Omental fat pad (tissue), 3 donors: ENCODE measurements at regions not wholly inside any gene's neighbourhood (a gene's known extent, or its start where the extent isn't known, plus 50 kb on each side); places are given as distances from the start of the nearest gene placed in this dataset.

ENCODE experiments used
- ATAC-seq: fragments of 150-250 bp; one replicate; pipeline ENCODE4 v1.9.1; 2016; ENCODE audit warnings: mild to moderate bottlenecking, moderate library complexity; ENCODE audit not compliant: low FRiP score
- DNase-seq: peaks from one replicate; pipeline ENCODE4 v3.0.0-alpha.2; 2019; ENCODE audit warnings: low spot score
- CTCF ChIP-seq, 3 donors: fragments of 450-650 bp; IDR thresholded peaks; one replicate each; pipeline ENCODE4 v1.5.1; 2016 to 2017; ENCODE audit warnings: antibody characterized with exemption in 3 of 3, mild to moderate bottlenecking in 3 of 3, moderate library complexity in 2 of 3

- DNase-seq (no peak), ATAC-seq (no peak)
- no peak for TF ChIP-seq CTCF (IDR thresholded peaks at IDR 0.05)
These were observed 487.6 kb upstream of the MGMT start for GRCh38 chr10:128979405-128979804.

GRCh38 chr10:128981251-128981650 lies 485.8 kb upstream of the MGMT start:
- TF ChIP-seq CTCF (IDR thresholded peaks at IDR 0.05) = no peak
- DNase-seq (no peak), ATAC-seq (no peak)

DNA sequence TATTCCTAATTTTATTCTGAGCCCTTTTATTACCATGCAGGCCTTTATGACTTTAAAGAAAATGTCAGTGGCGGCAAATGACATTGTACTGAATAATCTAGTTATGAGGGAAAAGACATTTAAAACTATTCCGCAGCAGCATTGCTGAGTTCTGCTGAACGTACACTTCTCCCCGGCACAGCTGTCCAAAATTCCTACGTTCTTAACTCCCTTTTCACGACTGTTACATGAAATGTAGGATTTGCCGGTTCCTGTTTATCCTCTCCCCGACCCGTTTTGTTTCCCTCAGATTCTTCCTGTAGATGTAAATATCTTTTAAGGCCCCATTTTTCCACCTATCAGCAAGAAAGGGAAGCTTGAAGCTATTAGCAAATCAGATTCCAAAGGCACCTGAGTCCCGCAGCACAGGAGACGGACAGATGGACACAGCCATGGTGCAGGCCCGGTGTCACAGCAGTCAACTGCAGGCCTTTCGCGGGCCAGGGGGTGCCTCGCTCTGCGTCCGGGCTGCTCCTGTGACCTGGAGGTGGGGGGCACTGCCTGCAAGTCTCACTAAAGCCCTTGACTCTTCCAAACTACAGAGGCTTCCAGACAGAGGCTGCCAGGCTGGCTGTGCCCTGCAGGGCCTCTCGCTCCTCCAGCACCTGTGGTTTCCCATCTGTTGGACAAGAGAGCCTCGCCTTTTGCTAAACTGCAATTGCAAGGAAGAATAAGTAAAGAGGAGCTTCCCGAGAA lies 485.0 kb upstream of the MGMT start:
- DNase-seq = no peak
- ATAC-seq = no peak
- no peak for TF ChIP-seq CTCF (IDR thresholded peaks at IDR 0.05)

DNA sequence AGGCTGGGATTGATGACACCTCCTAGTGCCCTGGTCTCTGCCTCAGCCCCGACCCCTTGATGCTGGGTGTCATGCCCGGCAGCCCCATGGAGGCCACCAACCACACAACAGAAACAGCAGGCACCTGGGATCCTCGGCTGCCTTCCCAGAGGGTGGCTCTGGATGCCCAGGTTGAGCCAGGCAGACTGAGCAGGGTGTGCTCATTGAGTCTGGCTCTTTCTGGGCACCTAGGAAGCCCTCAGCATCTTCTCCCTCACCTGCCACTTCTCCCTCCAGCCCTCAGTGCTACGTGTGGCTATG lies 484.5 kb upstream of the MGMT start:
- ATAC-seq (no peak), DNase-seq (no peak)
- TF ChIP-seq CTCF (IDR thresholded peaks at IDR 0.05) = no peak

GRCh38 chr10:128985036-128985435 lies 482.0 kb upstream of the MGMT start:
- ATAC-seq (no peak), DNase-seq (no peak)
- TF ChIP-seq CTCF (IDR thresholded peaks at IDR 0.05) = no peak

DNA sequence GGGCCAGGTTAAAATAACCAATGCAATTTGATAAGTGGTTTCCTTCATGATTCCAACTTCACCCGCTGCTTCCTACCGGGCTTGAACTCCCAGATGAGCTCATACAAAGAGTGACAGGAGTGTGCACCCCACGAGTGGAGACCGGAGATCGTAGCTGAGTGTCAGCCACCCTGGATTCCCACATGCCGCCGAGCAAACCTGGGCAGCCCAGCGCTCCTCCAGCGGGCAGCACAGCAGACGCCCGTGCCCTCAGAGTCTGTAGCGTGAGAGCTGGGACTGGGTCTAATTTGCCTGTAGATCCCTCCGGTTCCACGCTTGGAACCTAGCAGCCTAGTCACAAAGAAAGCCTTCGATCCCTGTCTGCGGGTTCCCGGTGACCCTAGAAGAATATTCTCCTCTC lies 476.1 kb upstream of the MGMT start:
- DNase-seq = no peak

More for the DNA sequence above, 476.1 kb upstream of the MGMT start:
- no peak for ATAC-seq
- no peak for TF ChIP-seq CTCF (IDR thresholded peaks at IDR 0.05)
